ENCODE measurements at regions not wholly inside any gene's neighbourhood (a gene's known extent, or its start where the extent isn't known, plus 50 kb on each side); places are given as distances from the start of the nearest gene placed in this dataset.

DNA sequence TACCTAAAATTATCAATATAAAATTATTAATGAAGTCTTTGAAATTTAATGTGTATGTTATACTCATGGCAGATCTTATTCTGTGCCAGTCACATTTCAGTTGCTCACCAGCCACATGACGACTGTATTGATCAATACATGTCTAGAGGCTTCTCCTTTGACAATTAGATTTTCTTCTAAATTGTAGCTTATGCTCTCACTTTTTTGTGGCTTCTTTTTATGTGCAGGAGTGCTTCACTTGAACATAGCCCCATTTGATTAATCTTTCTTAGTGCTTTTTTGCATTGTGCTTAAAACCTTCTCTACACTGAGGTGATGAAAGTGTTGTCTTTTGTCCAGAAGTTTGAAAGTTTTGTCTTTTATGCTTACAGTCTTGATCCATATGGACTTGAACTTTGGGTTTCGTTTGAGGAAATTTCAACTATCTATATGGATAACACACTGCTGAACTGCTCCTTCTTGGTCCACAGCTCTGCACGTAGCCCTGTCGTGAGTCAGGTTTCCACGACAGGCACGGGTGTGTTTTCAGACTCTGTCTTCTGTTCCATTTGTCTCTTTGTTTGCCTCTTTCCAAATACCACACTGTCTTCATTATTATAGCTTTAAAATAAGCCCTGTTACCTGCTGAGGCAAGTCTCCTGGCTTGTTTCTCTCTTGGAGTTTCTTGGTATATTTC is 393.9 kb upstream of the CFAP20DC start:
- peaks cover 6% of the 10 kb centered on the region for H3K27me3 ChIP-seq (ENCODE audit: insufficient read depth, poor library complexity, severe bottlenecking)

DNA sequence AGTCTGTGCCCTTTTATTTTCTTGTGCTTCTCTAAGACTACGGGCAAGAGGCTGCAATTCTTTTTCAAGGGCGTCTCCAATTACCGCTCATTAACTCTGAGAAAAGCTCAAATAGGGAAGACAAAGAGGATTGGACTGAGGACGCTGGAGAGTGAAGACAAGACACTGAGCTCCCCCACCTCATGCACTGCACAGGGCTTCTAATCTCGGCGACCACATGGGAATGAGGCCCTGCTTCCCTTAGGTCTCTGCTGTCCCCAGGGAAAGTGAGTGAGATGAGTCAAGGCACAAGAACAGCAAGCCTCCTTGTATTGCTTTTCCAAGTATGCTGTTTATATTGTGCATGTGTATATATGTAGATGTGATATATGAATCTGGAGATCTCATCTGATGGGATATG is 392.2 kb upstream of the CFAP20DC start:
- H3K4me3 ChIP-seq (replicated peaks; ENCODE audit: insufficient read depth, low read length), result no peak overlapping the region

More for the DNA sequence above, 393.9 kb upstream of the CFAP20DC start:
- H3K27ac ChIP-seq (replicated peaks), result no peak overlapping the region
- H3K4me3 ChIP-seq (replicated peaks; ENCODE audit: insufficient read depth, low read length), result no peak overlapping the region
- TF ChIP-seq POLR2AphosphoS5 (IDR thresholded peaks at IDR 0.05; ENCODE audit: low read depth), result no peak
- TF ChIP-seq, protein P1, sequence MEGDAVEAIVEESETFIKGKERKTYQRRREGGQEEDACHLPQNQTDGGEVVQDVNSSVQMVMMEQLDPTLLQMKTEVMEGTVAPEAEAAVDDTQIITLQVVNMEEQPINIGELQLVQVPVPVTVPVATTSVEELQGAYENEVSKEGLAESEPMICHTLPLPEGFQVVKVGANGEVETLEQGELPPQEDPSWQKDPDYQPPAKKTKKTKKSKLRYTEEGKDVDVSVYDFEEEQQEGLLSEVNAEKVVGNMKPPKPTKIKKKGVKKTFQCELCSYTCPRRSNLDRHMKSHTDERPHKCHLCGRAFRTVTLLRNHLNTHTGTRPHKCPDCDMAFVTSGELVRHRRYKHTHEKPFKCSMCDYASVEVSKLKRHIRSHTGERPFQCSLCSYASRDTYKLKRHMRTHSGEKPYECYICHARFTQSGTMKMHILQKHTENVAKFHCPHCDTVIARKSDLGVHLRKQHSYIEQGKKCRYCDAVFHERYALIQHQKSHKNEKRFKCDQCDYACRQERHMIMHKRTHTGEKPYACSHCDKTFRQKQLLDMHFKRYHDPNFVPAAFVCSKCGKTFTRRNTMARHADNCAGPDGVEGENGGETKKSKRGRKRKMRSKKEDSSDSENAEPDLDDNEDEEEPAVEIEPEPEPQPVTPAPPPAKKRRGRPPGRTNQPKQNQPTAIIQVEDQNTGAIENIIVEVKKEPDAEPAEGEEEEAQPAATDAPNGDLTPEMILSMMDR (IDR thresholded peaks at IDR 0.05; ENCODE audit: insufficient read depth, low read length), result no peak
- TF ChIP-seq SPI1 (IDR thresholded peaks at IDR 0.05; ENCODE audit: borderline replicate concordance, low read depth), result no peak
- TF ChIP-seq, protein P2, sequence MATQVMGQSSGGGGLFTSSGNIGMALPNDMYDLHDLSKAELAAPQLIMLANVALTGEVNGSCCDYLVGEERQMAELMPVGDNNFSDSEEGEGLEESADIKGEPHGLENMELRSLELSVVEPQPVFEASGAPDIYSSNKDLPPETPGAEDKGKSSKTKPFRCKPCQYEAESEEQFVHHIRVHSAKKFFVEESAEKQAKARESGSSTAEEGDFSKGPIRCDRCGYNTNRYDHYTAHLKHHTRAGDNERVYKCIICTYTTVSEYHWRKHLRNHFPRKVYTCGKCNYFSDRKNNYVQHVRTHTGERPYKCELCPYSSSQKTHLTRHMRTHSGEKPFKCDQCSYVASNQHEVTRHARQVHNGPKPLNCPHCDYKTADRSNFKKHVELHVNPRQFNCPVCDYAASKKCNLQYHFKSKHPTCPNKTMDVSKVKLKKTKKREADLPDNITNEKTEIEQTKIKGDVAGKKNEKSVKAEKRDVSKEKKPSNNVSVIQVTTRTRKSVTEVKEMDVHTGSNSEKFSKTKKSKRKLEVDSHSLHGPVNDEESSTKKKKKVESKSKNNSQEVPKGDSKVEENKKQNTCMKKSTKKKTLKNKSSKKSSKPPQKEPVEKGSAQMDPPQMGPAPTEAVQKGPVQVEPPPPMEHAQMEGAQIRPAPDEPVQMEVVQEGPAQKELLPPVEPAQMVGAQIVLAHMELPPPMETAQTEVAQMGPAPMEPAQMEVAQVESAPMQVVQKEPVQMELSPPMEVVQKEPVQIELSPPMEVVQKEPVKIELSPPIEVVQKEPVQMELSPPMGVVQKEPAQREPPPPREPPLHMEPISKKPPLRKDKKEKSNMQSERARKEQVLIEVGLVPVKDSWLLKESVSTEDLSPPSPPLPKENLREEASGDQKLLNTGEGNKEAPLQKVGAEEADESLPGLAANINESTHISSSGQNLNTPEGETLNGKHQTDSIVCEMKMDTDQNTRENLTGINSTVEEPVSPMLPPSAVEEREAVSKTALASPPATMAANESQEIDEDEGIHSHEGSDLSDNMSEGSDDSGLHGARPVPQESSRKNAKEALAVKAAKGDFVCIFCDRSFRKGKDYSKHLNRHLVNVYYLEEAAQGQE (IDR thresholded peaks at IDR 0.05; ENCODE audit: insufficient replicate concordance, low read depth), result no peak
- TF ChIP-seq GABPA (IDR thresholded peaks at IDR 0.05; ENCODE audit: low read depth), result no peak
- DNase-seq (ENCODE audit: low read depth in 1 of 2, low spot score in 1 of 2), result no peak

DNA sequence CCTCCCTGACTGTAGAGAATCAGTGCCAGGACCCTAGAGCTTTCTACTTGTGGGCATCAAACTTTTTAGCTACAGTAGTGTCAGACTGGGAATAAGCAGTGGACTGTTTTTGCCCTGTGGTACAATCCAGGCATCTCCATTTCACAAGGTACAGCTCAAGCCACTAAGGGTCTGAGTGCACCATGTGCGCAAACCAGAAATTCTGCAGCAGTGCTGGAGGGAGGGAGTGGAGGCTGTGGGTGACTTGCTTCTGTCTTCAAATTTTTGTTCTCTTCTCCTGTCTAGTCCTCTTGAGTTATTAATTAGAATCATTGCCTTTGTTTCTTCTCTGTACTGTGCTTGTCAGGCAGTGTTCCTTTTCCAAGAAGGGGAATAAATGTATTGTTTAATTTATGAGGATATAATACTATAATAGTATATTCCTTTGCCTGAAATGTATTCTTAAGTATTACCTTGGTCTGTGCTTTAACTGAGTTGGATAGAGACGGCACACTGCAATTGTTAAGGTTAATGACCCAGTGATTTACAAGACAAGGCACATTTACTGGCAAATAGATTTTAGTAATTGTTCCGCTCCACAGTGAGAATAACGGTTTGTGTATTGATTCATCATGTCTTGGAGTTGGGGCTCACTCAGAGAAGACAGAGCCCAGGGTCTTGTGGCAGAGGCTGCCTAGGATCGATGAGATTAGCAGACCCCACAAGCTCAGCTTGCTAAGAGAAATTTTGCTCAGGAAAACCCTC is 390.6 kb upstream of the CFAP20DC start:
- TF ChIP-seq GABPA (IDR thresholded peaks at IDR 0.05; ENCODE audit: low read depth), result no peak
- no peak for TF ChIP-seq POLR2AphosphoS5 (IDR thresholded peaks at IDR 0.05; ENCODE audit: low read depth)
- TF ChIP-seq, protein P1 (IDR thresholded peaks at IDR 0.05; ENCODE audit: insufficient read depth, low read length), result no peak
- TF ChIP-seq, protein P2 (IDR thresholded peaks at IDR 0.05; ENCODE audit: insufficient replicate concordance, low read depth), result no peak
- TF ChIP-seq SPI1 (IDR thresholded peaks at IDR 0.05; ENCODE audit: borderline replicate concordance, low read depth), result no peak
- DNase-seq (ENCODE audit: low read depth in 1 of 2, low spot score in 1 of 2), result no peak
- Histone ChIP-seq H3K27ac (replicated peaks) (no peak overlapping the region), H3K27me3 (ENCODE audit: insufficient read depth, poor library complexity, severe bottlenecking) (peaks cover 3% of the 10 kb centered on the region), H3K4me3 (replicated peaks; ENCODE audit: insufficient read depth, low read length) (no peak overlapping the region)

More for the DNA sequence above, 392.2 kb upstream of the CFAP20DC start:
- Histone ChIP-seq H3K27me3 (ENCODE audit: insufficient read depth, poor library complexity, severe bottlenecking) (peaks cover 6% of the 10 kb centered on the region), H3K27ac (replicated peaks) (no peak overlapping the region)
- TF ChIP-seq SPI1 (IDR thresholded peaks at IDR 0.05; ENCODE audit: borderline replicate concordance, low read depth) (no peak), GABPA (IDR thresholded peaks at IDR 0.05; ENCODE audit: low read depth) (no peak), POLR2AphosphoS5 (IDR thresholded peaks at IDR 0.05; ENCODE audit: low read depth) (no peak)
- TF ChIP-seq, protein P1 (IDR thresholded peaks at IDR 0.05; ENCODE audit: insufficient read depth, low read length), result no peak
- TF ChIP-seq, protein P2 (IDR thresholded peaks at IDR 0.05; ENCODE audit: insufficient replicate concordance, low read depth), result no peak
- DNase-seq (ENCODE audit: low read depth in 1 of 2, low spot score in 1 of 2), result no peak

All from HL-60 (cell line).